ENCODE measurements at regions not wholly inside any gene's neighbourhood (a gene's known extent, or its start where the extent isn't known, plus 50 kb on each side); places are given as distances from the start of the nearest gene placed in this dataset.

GRCh38 chr5:106907979-106908378 is 762.8 kb downstream of the EFNA5 start:
- no peak for DNase-seq
- Histone ChIP-seq H3K36me3 (no peaks in the 10 kb centered on the region), H3K4me3 (no peak overlapping the region), H3K27me3 (no peaks in the 10 kb centered on the region), H3K9me3 (no peaks in the 10 kb centered on the region)

DNA sequence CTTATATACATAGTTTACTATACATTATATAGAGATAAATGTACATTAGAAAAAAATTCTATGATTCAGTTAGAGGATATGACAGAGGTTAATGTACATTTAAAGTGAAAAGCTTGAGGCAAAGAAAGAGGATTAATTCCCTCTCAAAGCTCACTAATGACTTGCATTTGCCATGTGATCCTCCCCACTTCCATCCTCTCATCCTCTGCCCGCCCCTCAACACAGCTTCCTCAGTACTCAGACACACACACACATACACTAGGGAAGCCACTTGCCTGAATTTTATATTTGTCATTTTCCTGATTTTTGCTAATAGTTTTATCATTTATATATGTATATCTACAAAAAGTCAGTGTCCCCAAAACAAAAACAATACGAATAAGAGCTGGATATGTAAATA is 764.5 kb downstream of the EFNA5 start:
- DNase-seq = no peak
- no peaks in the 10 kb centered on the region for H3K36me3 ChIP-seq
- H3K27me3 ChIP-seq = no peaks in the 10 kb centered on the region
- H3K9me3 ChIP-seq = no peaks in the 10 kb centered on the region
- no peak overlapping the region for H3K4me3 ChIP-seq

GRCh38 chr5:106894964-106895363 is 775.8 kb downstream of the EFNA5 start:
- no peaks in the 10 kb centered on the region for H3K36me3 ChIP-seq
- H3K9me3 ChIP-seq = no peaks in the 10 kb centered on the region
- no peak overlapping the region for H3K4me3 ChIP-seq
- no peak for DNase-seq
- H3K27me3 ChIP-seq = no peaks in the 10 kb centered on the region

- H3K27me3 ChIP-seq = no peaks in the 10 kb centered on the region
- H3K4me3 ChIP-seq = no peak overlapping the region
- DNase-seq = no peak
- H3K9me3 ChIP-seq = no peaks in the 10 kb centered on the region
- no peaks in the 10 kb centered on the region for H3K36me3 ChIP-seq
Measured at GRCh38 chr5:106882035-106882434, 788.7 kb downstream of the EFNA5 start.

DNA sequence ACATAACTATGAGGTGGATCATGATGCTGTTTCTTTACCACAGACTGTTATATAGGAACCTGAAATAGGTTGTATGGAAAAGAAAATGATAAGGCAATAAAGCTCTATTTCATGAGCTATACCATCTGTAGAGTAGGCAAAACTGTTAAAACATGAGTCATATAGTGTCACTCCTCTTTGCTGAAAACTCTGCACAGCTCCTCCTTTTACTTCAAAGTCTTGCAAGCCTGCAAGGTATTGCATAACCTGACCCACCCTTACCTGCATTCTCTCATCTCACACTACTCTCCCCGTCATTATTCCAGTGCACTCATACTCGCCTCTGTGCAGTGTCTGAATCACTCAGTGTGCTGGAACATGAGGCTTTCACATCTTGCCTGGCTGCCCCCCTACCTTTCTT is 790.1 kb downstream of the EFNA5 start:
- no peak for DNase-seq
- no peaks in the 10 kb centered on the region for H3K27me3 ChIP-seq
- peaks cover 3% of the 10 kb centered on the region; the same call in 1 of the 2 replicates for H3K9me3 ChIP-seq
- no peaks in the 10 kb centered on the region for H3K36me3 ChIP-seq
- no peak overlapping the region for H3K4me3 ChIP-seq

GRCh38 chr5:106877881-106878280 is 792.9 kb downstream of the EFNA5 start:
- no peak for DNase-seq
- Histone ChIP-seq H3K36me3 (no peaks in the 10 kb centered on the region), H3K27me3 (no peaks in the 10 kb centered on the region), H3K9me3 (peaks cover 3% of the 10 kb centered on the region; the same call in 1 of the 2 replicates), H3K4me3 (no peak overlapping the region)

GRCh38 chr5:106876665-106877194 is 794.0 kb downstream of the EFNA5 start:
- peaks cover 3% of the 10 kb centered on the region; the same call in 1 of the 2 replicates for H3K9me3 ChIP-seq
- H3K4me3 ChIP-seq = no peak overlapping the region
- H3K27me3 ChIP-seq = no peaks in the 10 kb centered on the region
- H3K36me3 ChIP-seq = no peaks in the 10 kb centered on the region
- DNase-seq = peak; percentile 12

- Histone ChIP-seq H3K9me3 (peaks cover 3% of the 10 kb centered on the region; the same call in 1 of the 2 replicates), H3K36me3 (no peaks in the 10 kb centered on the region), H3K27me3 (no peaks in the 10 kb centered on the region), H3K4me3 (no peak overlapping the region)
- DNase-seq = no peak
Measured at GRCh38 chr5:106876298-106876622, 794.5 kb downstream of the EFNA5 start.

- H3K4me3 ChIP-seq = no peak overlapping the region
- H3K36me3 ChIP-seq = no peaks in the 10 kb centered on the region
- H3K27me3 ChIP-seq = no peaks in the 10 kb centered on the region
- peaks cover 3% of the 10 kb centered on the region; the same call in 1 of the 2 replicates for H3K9me3 ChIP-seq
- peak; percentile 8 for DNase-seq
Measured at GRCh38 chr5:106875591-106876297, 795.0 kb downstream of the EFNA5 start.

- H3K27me3 ChIP-seq = no peaks in the 10 kb centered on the region
- no peaks in the 10 kb centered on the region for H3K36me3 ChIP-seq
- H3K4me3 ChIP-seq = no peak overlapping the region
- DNase-seq = no peak
- H3K9me3 ChIP-seq = peaks cover 3% of the 10 kb centered on the region; the same call in 1 of the 2 replicates
Measured at GRCh38 chr5:106874974-106875373, 795.8 kb downstream of the EFNA5 start.

DNA sequence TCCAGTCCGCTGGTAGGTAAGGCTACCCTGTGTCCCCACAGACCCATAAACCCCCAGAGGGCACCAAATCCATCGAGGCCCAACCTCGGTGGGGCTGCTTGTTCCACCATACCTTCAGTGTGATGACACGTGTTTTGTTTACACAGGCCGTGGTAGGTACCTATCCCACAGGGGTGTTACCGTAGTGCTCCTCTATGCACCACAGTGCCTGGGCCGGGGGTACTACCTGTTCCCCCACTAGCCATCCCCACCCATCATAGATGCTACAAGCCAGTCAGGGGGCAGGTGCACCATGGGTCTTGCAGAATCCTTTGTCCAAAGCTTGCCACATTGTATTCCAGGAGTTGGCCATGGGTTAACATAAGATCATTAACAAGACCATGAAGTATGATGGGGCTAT is 796.2 kb downstream of the EFNA5 start:
- H3K9me3 ChIP-seq = peaks cover 3% of the 10 kb centered on the region; the same call in 1 of the 2 replicates
- no peaks in the 10 kb centered on the region for H3K27me3 ChIP-seq
- no peak overlapping the region for H3K4me3 ChIP-seq
- DNase-seq = no peak
- H3K36me3 ChIP-seq = no peaks in the 10 kb centered on the region

DNA sequence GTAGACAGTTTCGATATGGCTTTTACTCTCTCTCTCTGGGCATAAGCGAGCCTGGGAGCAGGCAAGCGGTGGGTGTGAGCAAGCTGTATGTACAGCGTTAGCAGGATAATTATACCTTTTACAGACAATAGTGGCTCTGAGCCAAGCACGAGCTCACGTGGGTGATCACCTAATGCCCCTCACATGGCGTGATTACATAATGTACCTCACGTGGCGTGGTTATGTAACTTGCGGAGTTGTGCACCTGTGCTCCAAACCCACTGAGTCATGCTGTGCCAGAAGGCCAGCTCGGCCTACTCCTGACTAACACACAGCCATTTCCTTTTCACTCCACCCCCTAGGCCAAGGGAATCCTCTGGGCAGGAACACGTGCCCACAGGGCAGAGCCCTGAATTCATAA is 797.2 kb downstream of the EFNA5 start:
- Histone ChIP-seq H3K4me3 (no peak overlapping the region), H3K36me3 (no peaks in the 10 kb centered on the region), H3K9me3 (peaks cover 3% of the 10 kb centered on the region; the same call in 1 of the 2 replicates), H3K27me3 (no peaks in the 10 kb centered on the region)
- no peak for DNase-seq

GRCh38 chr5:106865279-106865678 is 805.5 kb downstream of the EFNA5 start:
- no peak for DNase-seq

GRCh38 chr5:106862450-106863193 is 808.1 kb downstream of the EFNA5 start:
- no peak for DNase-seq
- H3K36me3 ChIP-seq = no peaks in the 10 kb centered on the region
- no peaks in the 10 kb centered on the region for H3K9me3 ChIP-seq
- H3K4me3 ChIP-seq = no peak overlapping the region
- H3K27me3 ChIP-seq = no peaks in the 10 kb centered on the region

More at GRCh38 chr5:106865279-106865678, 805.5 kb downstream of the EFNA5 start:
- H3K4me3 ChIP-seq = no peak overlapping the region
- no peaks in the 10 kb centered on the region for H3K27me3 ChIP-seq
- no peaks in the 10 kb centered on the region for H3K9me3 ChIP-seq
- no peaks in the 10 kb centered on the region for H3K36me3 ChIP-seq

DNA sequence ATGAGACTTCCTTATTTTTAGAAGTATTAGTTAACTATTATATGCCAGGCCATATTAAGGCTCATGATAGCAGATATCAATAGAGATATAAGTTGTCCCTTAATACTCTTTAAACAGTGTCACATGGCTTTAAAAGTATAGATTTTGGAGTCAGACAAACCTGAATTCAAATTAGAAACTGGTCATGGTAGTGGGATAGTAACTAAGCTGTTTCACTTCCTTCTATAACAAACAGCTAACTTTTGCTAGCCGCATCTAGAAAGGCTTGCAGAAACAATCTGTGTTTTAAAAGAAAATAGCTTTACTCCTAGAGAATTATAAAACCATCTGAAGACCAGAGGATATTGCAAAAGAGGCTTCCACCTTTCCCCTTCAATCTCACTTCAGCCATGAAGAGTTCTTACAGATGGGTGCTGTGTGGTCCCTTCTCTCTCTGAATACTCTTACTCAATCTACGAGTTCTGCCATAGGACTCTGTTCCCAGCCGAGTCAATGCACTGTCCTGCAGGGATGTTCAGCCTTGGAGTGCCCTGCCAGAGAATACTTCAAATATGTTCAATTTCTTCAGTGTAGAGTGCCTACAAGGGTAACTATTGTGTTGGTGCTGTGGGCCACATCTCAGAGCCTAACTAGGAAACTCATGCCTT is 810.2 kb downstream of the EFNA5 start:
- Histone ChIP-seq H3K36me3 (no peaks in the 10 kb centered on the region), H3K27me3 (no peaks in the 10 kb centered on the region)

DNA sequence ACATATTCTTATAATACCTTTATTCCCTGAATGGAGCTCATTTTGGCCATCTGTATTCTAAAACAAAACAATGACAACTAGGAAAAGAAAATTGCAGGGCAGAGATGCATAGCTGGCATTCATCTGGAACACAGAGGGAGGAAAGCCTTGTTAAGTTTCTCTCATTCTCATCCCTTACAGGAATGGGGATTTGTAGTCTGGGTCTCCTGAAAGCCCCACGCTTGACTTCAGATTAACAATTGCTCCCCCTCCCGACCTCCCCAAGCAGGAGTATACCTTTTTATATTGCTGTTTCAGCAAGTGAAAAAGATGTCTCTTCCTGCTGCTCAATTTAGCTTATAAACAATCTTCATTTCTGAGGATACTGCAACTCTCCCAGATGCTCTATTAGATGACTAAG is 812.1 kb downstream of the EFNA5 start:
- 0 out of 2 replicates have a peak, but pooled peaks cover 2% of the 10 kb centered on the region for H3K9me3 ChIP-seq
- H3K4me3 ChIP-seq = no peak overlapping the region
- H3K36me3 ChIP-seq = no peaks in the 10 kb centered on the region
- no peak for DNase-seq
- H3K27me3 ChIP-seq = no peaks in the 10 kb centered on the region

More for the DNA sequence above, 810.2 kb downstream of the EFNA5 start:
- no peak for DNase-seq
- no peak overlapping the region for H3K4me3 ChIP-seq
- 0 out of 2 replicates have a peak, but pooled peaks cover 2% of the 10 kb centered on the region for H3K9me3 ChIP-seq

- Histone ChIP-seq H3K36me3 (no peaks in the 10 kb centered on the region), H3K27me3 (no peaks in the 10 kb centered on the region), H3K4me3 (no peak overlapping the region), H3K9me3 (0 out of 2 replicates have a peak, but pooled peaks cover 2% of the 10 kb centered on the region)
- DNase-seq = no peak
Measured at GRCh38 chr5:106854922-106855321, 815.8 kb downstream of the EFNA5 start.

All from MG63 (cell line).